Liver (tissue), 9 donors: ENCODE measurements at regions not wholly inside any gene's neighbourhood (a gene's known extent, or its start where the extent isn't known, plus 50 kb on each side); places are given as distances from the start of the nearest gene placed in this dataset. TPM values are rescaled to one million over a fixed set of nuclear protein-coding genes. Genes with fewer than 3 reads are reported as not detected.

Source experiments
- DNase-seq: peaks from one replicate; pipeline ENCODE4 v3.0.0-alpha.2; 2017; ENCODE audit warnings: low spot score
- H3K27ac ChIP-seq, 2 donors: one replicate each; pipeline ENCODE4 v1.7.0; 2013; ENCODE audit warnings: inconsistent platforms in 2 of 2, low read length in 2 of 2, control low read depth in 1 of 2, low read depth in 1 of 2, mild to moderate bottlenecking in 1 of 2
- H3K27me3 ChIP-seq, 4 donors: one replicate each; pipeline versions ENCODE4 v1.6.1 to v1.7.0; 2013; ENCODE audit warnings: low read length in 3 of 4, inconsistent platforms in 1 of 4, mild to moderate bottlenecking in 1 of 4, moderate library complexity in 1 of 4; ENCODE audit not compliant: control insufficient read depth in 4 of 4, insufficient read depth in 4 of 4
- H3K36me3 ChIP-seq, 4 donors: one replicate each; pipeline versions ENCODE4 v1.6.1 to v1.7.0; 2013; ENCODE audit warnings: low read length in 3 of 4, mild to moderate bottlenecking in 3 of 4, low read depth in 1 of 4, moderate library complexity in 1 of 4; ENCODE audit not compliant: control insufficient read depth in 4 of 4, insufficient read depth in 3 of 4
- H3K4me1 ChIP-seq, 4 donors: one replicate each; pipeline versions ENCODE4 v1.6.1 to v1.7.0; 2013; ENCODE audit warnings: low read length in 3 of 4, mild to moderate bottlenecking in 3 of 4, moderate library complexity in 1 of 4; ENCODE audit not compliant: control insufficient read depth in 4 of 4, insufficient read depth in 4 of 4
- H3K4me3 ChIP-seq, 3 donors: one replicate each; pipeline versions ENCODE4 v1.6.1 to v1.7.0; 2013; ENCODE audit warnings: low read length in 3 of 3, control low read depth in 1 of 3, low read depth in 1 of 3, mild to moderate bottlenecking in 1 of 3
- H3K9ac ChIP-seq, 2 donors: one replicate each; pipeline ENCODE4 v1.7.0; 2013; ENCODE audit warnings: low read length in 2 of 2, mild to moderate bottlenecking in 2 of 2, moderate library complexity in 2 of 2, control low read depth in 1 of 2, low read depth in 1 of 2
- H3K9me3 ChIP-seq, 4 donors: one replicate each; pipeline versions ENCODE4 v1.6.1 to v1.7.0; 2013; ENCODE audit warnings: low read length in 3 of 4; ENCODE audit not compliant: control insufficient read depth in 4 of 4
- CTCF ChIP-seq: fragments of 150-350 bp; IDR thresholded peaks from 2 replicates; pipeline ENCODE4 v1.5.1; 2017; ENCODE audit warnings: improper control_type of control experiment, low read depth, low read length; ENCODE audit not compliant: missing input control
- FOXA1 ChIP-seq: IDR thresholded peaks from 2 replicates; pipeline ENCODE4 v1.6.1; 2016; ENCODE audit warnings: antibody characterized with exemption
- JUND ChIP-seq, 2 donors: IDR thresholded peaks; 2 replicates each; pipeline ENCODE4 v1.6.1; 2016; ENCODE audit warnings: antibody characterized with exemption in 2 of 2
- NR2F2 ChIP-seq: IDR thresholded peaks from 2 replicates; pipeline ENCODE4 v1.6.1; 2016; ENCODE audit warnings: antibody characterized with exemption
- RXRA ChIP-seq, 2 donors: IDR thresholded peaks; 2 replicates each; pipeline ENCODE4 v1.6.1; 2017 to 2018; ENCODE audit warnings: antibody characterized with exemption in 2 of 2, mild to moderate bottlenecking in 1 of 2
- TAF1 ChIP-seq: conservative IDR thresholded peaks from 2 replicates; pipeline ENCODE4 v1.6.1; 2016; ENCODE audit warnings: antibody characterized with exemption, mild to moderate bottlenecking
- YY1 ChIP-seq: IDR thresholded peaks from 2 replicates; pipeline ENCODE4 v1.6.1; 2016; ENCODE audit warnings: antibody characterized with exemption, mild to moderate bottlenecking
- WGBS: extraction: QIAGEN DNeasy Blood & Tissue Kit; methylation state at CpG from one replicate; pipeline ENCODE4 v1.1.7; 2013; 5-methylcytosine and 5-hydroxymethylcytosine counted together
- small RNA-seq: library from RNA; depleted of rRNA; stranded (forward); fragments of <200 nt; gene quantifications from one replicate; pipeline ENCODE3, GENCODE V24; 2014
- donor health status: healthy.
- donor health status: healthy.
- donor health status: healthy.
- donor health status: healthy.
- donor health status: healthy.

- Histone ChIP-seq H3K27ac (no peak overlapping the region), H3K4me1 (no peaks in the 10 kb centered on the region), H3K9me3 (peaks cover 3 to 7% (median 6%) of the 10 kb centered on the region in 4 donors), H3K4me3 (no peak overlapping the region), H3K36me3 (no peaks in the 10 kb centered on the region), H3K27me3 (no peaks in the 10 kb centered on the region), H3K9ac (no peak overlapping the region)
- 91% methylated on average over 4 of the region's 4 CpGs for WGBS
- no peak for DNase-seq
- no peak for TF ChIP-seq TAF1
- TF ChIP-seq NR2F2: no peak
- no peak for TF ChIP-seq CTCF
Measured at GRCh38 chr3:159937561-159938166, 51.0 kb upstream of the IL12A start.

GRCh38 chr3:159938714-159939113 is 49.9 kb upstream of the IL12A start:
- H3K4me3 ChIP-seq: no peak overlapping the region
- no peak for TF ChIP-seq RXRA (IDR thresholded peaks at IDR 0.05)
- TF ChIP-seq YY1: no peak
- no peak for TF ChIP-seq JUND (IDR thresholded peaks at IDR 0.05)
- no peak for TF ChIP-seq FOXA1
- no peak overlapping the region for H3K27ac ChIP-seq
- no peak for DNase-seq
- H3K9me3 ChIP-seq: peaks cover 3 to 6% (median 5%) of the 10 kb centered on the region in 4 donors
- H3K4me1 ChIP-seq: no peaks in the 10 kb centered on the region
- no peaks in the 10 kb centered on the region for H3K27me3 ChIP-seq
- no peaks in the 10 kb centered on the region for H3K36me3 ChIP-seq
- 89% methylated on average over 2 of the region's 2 CpGs for WGBS
- H3K9ac ChIP-seq: no peak overlapping the region

Small RNAs in the stretch of these regions (small RNA-seq; reads per million reads assigned to genes)
- gene MIR3919 (not detected), gene RNU2-31P (not detected)
